NCI-H510A treated with DMSO at 0.1 percent for 48 hours (cell line): ENCODE measurements at regions not wholly inside any gene's neighbourhood (a gene's known extent, or its start where the extent isn't known, plus 50 kb on each side); places are given as distances from the start of the nearest gene placed in this dataset.
"Not testable (repeated sequence)": the region's sequence is repeated elsewhere in the genome, so short reads cannot be mapped to it uniquely, and the experiment has no call there.

Source experiments
- DNase-seq: peaks from one replicate; lab custom pipeline; 2025; lab: John Stamatoyannopoulos, UW

DNA sequence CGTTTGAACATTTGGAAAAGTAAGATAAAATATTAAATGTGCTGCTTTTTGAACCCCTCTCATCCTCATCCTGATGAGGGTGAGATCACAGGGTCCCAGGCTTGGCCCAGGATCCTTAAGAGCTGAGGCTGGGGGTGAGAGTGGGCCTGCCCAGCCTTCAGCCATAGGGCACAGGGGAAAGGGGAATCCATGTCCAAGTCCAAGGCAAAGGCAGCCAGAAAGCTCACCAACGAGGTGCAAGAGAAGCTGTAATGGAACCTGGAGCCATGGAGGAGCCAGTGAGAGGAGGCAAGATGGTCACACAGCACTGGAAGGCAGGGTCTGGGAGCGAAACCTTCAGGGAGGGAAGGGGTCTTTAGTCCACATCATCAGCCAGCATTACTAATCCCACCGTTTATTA is 191.9 kb downstream of the RRAGC start:
- no peak for DNase-seq

GRCh38 chr1:38662126-38662525 is 197.4 kb downstream of the RRAGC start:
- DNase-seq: no peak

DNA sequence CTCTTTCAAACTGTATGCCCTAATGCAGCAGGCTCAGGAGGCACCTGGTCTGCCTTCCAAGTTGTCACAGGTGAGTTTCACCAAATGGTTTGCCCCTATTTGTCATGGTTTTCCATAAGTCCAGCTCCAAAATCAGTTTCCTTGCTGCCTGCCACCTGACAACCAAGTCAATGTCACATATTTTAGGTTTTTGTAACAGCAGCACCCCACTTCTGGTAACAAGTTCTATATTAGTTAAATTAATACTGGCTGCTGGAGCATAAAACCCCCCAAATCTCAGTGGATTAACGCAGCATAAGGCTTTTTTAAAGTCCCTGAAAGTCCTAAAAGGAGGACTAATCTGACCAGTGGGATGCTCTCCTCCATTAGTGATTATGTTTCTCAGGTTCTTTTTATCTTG is 200.7 kb downstream of the RRAGC start:
- no peak for DNase-seq

GRCh38 chr1:38657873-38658272 is 201.7 kb downstream of the RRAGC start:
- DNase-seq: no peak

DNA sequence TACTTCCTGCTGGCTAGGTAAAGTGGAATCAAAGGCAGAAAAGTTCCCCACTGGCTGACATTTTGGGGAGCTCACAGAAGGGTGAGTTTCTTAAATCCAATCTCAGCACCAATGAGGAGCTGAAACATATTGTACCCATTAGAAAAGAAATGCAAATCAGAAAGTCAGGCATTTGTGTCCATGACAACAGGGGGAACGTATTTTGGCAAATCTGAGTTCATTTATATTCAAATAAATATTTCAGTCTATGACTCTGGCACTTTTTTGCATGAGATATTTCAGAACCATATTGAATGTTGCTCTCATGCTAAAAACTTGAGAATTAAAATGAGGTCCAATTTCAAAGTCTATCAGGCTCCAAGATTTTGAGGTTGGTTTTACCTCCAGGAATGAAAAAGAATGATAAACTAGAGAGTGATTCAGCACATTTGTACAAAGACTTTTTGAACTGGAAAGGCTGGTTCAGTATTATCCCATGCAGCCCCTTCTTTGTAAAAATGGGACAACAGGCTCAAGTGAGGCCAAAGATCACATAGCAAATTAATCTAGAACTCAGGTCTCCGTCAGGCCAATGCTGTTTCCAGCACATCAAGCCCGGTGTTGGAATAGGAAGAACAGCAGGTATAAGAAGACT is 202.2 kb downstream of the RRAGC start:
- DNase-seq: no peak

GRCh38 chr1:38656726-38657125 is 202.8 kb downstream of the RRAGC start:
- no peak for DNase-seq

DNA sequence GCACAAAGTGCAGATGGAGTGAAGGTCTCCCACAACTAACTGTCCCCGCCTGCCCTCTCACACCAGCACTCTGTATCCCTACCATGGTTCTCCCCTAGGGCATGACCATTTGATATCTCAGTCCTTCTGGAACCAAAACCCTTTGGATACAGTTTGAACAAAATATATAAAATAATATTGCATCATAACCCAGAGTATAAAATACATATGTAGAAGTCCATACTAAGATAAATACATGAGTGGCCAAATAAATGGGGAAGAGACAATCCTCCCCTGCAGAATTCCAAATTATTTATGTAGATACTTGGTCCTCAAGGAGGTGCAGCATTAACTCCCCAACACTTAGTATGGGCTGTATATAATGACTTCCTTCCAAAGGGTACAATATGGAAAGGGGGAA is 207.4 kb downstream of the RRAGC start:
- DNase-seq: no peak

DNA sequence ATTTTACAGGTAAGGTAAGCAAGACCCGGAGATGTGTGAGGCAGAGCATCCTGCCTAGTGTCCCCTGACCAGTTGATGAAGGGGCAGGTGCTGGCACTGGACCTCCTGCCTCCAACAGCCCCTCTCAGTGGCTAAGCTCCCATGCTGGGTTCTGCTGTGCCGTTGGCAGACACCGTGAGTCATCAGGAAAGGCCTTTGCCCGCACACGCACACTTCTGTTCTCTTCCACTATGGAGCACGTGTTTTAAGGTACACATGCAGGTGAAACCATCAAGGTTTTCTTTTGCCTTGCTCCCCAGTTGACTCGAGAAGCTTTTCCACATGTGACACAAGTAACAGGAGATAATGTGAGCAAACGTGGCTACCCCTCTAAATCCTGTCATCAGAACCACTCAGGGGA is 207.9 kb downstream of the RRAGC start:
- DNase-seq: no peak

DNA sequence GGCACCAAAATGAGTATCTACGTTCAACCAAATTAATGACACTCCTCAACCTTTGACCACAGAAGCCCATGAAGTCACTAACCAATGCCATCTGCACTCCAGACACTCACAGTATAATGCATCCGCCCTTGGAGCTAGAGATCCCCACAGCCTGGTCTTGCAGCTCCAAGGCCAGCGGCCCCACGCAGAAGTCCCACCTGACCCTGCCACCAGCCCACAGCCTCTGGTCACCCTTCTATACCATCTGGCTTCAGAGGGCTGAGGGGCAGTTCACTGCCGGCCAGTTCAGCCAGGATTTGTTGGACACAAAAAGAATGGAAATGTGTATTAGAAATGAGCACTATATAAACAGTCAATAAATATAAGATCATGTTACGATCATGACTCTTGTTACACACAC is 211.2 kb downstream of the RRAGC start:
- DNase-seq: no peak

DNA sequence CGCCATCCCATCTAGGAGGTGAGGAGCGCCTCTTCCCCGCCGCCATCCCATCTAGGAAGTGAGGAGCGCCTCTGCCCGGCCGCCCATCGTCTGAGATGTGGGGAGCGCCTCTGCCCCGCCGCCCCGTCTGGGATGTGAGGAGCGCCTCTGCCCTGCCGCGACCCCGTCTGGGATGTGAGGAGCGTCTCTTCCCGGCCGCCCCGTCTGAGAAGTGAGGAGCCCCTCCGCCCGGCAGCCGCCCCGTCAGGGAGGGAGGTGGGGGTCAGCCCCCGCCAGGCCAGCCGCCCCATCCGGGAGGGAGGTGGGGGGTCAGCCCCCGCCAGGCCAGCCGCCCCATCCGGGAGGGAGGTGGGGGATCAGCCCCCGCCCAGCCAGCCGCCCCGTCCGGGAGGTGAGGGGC is 212.2 kb downstream of the RRAGC start:
- DNase-seq: not testable (repeated sequence)

DNA sequence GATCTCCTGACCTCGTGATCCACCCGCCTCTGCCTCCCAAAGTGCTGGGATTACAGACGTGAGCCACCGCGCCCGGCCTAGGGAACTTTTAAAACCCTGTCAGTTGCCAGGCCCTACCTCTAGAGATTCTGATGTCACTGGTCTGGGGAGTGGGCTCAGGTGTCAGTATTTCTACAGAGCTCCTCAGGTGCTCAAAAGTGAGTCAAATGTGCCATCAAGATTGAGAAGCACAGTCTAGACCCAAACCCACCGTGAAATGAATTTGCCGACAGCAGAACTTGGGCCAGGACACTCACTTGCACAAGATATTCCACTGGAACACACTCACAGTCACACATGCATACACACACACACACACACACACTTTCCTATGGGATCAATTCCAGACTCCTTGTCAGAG is 215.5 kb downstream of the RRAGC start:
- no peak for DNase-seq

DNA sequence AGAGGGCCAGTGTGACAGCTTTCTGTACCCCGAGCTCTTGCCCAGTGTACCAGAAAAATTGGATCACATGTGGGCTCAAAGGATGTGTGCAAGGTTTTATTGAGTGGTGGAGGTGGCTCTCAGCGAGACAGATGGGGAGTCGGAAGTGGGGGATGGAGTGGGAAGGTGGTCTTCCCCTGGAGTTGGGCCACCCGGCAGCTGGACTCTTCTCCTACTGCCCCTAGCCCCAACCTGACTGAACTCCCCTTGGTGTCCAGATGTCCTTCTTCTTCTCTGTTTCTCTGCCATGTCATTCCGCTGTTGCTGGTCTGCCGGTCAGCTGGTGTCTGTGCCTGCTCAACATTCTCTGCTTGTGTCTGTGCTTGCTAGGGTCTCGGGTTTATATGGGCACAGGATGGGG is 217.9 kb downstream of the RRAGC start:
- no peak for DNase-seq

DNA sequence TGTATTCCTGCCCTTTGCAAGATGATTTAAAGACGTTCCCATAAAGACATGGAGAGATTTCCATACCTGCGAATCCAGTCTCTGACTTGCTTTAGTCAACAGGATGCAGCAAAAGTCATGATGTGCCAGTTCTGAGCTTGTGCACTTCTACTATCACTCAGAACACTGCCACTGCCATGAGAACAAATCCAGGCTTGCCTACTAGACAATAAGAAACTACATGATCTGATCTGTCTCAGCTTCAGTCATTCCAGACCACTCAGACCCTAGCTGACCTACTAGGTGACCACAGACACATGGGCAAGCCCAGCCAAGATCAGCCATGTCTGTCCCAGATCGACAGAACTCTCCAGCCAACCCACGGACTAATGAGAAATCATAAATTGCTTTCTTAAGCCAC is 219.2 kb downstream of the RRAGC start:
- DNase-seq: no peak

DNA sequence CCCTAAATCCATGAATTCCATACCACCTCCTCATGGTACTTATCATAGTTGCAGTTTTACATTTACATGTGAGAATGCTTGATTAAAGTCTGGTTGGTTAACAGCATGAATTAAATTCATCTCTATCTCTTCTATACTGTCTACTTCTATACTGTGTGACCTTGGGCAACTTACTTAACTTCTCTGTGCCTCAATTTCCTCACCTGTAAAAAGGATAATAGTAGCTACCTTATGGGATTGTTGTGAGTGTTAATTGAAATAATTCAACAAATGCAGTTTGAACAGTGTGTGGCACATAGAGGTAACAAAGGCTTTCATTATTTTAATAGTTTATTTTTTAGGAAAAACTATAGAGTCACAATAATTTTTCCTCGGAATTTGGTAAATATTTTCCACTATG is 231.3 kb downstream of the RRAGC start:
- DNase-seq: no peak

GRCh38 chr1:38625939-38626338 is 233.6 kb downstream of the RRAGC start:
- DNase-seq: no peak

DNA sequence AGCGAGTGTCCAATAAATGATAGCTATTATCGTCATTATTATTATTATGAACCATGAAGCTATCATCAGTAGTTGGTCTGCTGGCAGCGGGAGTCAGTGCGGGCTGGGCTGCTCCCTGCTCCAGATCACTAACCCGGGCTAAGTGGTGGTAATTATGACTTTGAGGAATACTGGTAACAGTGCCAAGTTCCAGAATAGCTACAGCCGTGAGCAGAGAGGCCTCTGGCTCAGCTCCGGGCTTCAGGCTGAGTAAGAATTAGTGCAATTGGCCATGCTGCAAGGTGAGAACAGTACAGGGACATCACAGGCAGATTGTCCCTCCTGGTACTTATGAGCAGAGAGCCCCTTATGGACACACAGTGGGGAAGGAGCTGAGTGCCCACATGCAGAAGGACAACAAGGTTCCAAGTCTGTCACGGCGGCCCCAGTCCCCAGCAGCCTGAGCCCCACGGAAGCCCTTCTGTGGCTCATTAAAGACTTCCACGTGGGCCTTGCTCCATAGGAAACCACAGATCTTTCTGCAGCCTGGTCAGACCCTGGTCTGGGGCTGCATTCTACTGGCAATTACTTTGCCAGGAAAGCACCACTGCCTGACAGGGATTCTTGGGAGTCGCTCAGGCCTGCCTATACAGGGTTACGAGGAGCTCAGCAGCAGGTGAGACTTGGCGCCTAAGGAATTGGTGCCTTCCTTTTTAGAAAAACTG is 235.1 kb downstream of the RRAGC start:
- DNase-seq: no peak

DNA sequence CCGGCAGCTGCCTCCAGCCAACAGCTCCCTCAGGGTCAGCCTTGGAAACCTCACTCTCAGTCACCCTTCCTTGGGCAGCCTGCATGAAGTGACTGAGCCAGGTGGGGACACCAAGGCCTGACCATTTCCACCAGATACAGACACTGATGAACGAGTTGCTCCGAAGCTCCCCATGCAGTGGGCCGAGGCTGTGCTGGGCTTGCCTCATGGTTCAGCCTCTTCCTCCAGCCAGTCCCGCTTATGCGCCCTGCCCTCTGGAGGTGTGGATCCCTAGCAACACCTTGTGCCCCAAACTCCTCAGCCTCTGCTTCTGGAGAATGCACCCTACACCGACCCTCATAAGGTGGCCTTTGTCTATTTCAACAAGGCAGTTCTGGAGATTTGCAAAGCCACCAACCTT is 236.0 kb downstream of the RRAGC start:
- DNase-seq: no peak

- DNase-seq: no peak
These were observed 237.4 kb downstream of the RRAGC start for GRCh38 chr1:38622197-38622596.

- no peak for DNase-seq
These were observed 242.7 kb downstream of the RRAGC start for GRCh38 chr1:38616846-38617245.

DNA sequence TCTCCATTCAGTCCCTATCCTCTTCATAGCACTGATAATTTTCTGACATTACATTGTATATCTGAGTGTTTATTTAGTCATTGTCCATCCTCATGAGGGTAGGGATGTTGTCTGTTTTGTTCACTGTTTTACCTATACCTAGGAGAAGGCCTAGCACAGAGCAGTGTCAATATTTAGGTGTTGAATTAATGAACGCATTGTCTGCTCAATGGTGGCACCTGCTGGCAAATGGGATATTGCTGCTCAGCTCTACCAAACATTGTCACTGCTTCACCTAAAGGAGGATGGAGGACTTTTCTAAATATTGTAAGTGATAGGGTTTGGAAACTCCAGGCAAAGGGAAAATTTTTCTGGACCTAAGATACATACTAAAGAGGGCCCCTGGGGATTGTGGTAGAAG is 243.9 kb downstream of the RRAGC start:
- DNase-seq: no peak

DNA sequence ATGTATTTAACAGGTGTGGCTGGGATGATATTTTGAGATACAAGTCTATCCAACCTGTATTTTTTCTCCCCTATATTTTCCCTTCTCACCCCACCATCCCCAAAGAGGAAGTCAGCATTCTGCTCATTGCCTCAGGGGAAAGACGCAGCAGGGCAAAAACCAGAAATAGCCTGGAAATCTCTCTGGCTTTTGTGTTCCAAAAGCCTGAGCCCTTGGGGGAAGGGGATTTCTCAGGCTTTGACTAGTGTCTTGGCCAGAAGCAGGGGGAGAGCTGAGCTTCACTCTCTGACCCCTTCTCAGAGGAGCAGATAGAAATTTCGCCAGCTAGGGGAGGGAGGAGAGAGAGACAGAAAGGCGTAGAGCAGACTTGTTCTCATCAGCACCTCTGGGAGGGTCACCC is 244.7 kb downstream of the RRAGC start:
- no peak for DNase-seq

- DNase-seq: no peak
These were observed 245.6 kb downstream of the RRAGC start for GRCh38 chr1:38613996-38614395.

DNA sequence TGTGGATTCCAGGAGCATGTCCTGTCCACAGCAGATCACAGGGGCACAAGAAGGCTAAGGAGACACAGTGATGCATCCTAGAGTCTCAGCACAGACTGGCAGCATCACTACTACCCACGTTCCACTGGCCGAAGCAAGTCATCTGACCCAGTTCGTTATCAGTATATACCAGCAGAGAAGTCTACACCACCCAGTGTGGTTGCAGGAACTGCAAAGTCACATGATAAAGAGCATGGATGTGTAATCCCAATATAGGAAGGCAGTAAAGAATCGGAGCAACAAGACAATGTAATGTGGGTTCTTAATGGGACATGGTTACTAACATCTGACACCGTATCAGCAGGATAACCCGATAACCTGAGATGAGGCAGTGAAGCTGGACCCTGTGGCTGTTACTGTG is 246.6 kb downstream of the RRAGC start:
- no peak for DNase-seq

GRCh38 chr1:38611664-38612211 is 247.8 kb downstream of the RRAGC start:
- no peak for DNase-seq
